GM12872 (cell line): ENCODE measurements at regions not wholly inside any gene's neighbourhood (a gene's known extent, or its start where the extent isn't known, plus 50 kb on each side); places are given as distances from the start of the nearest gene placed in this dataset.
A peak's percentile ranks its signal among the peaks of the same experiment; 100 is the strongest.

Experiments used
- CTCF ChIP-seq: IDR thresholded peaks from 3 replicates; pipeline ENCODE4 v1.5.1; 2011; ENCODE audit warnings: low read depth, mild to moderate bottlenecking, low read length, moderate library complexity; ENCODE audit not compliant: insufficient read depth

GRCh38 chr9:119974026-119974425 is 604.8 kb upstream of the BRINP1 start:
- TF ChIP-seq CTCF = no peak

GRCh38 chr9:119968836-119969707 is 599.8 kb upstream of the BRINP1 start:
- peak; percentile 93 for TF ChIP-seq CTCF

- TF ChIP-seq CTCF = no peak
Measured at GRCh38 chr9:119967867-119968535, 598.8 kb upstream of the BRINP1 start.

- no peak for TF ChIP-seq CTCF
Measured at GRCh38 chr9:119963798-119964372, 594.6 kb upstream of the BRINP1 start.

GRCh38 chr9:119963258-119963797 is 594.1 kb upstream of the BRINP1 start:
- TF ChIP-seq CTCF = no peak

GRCh38 chr9:119961774-119962424 is 592.7 kb upstream of the BRINP1 start:
- TF ChIP-seq CTCF = peak; percentile 88
